ENCODE measurements at regions not wholly inside any gene's neighbourhood (a gene's known extent, or its start where the extent isn't known, plus 50 kb on each side); places are given as distances from the start of the nearest gene placed in this dataset.

DNA sequence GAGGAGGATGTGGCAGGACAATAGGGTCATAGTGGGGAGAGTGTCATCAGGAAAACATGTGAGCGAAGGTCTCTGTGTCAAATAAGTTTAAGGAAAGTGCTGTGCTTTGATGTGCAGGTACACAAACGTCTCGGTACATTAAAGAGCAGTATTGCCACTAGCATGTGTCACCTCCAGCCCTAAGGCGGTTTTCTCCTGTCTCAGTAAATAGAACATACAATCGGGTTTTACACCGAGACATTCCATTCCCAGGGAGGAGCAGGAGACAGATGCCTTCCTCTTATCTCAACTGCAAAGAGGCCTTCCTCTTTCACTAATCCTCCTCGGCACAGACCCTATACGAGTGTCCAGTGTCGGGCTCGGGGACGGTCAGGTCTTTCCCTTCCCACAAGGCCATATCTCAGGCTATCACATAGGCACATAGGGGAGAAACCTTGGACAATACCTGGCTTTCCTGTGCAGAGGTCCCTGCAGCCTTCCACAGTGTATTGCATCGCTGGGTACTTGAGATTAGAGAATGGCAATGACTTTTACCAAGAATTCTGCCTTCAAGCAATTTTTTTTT, 684.5 kb downstream of the PDHA2 start:
- no peak for DNase-seq (ENCODE audit: low read depth)

DNA sequence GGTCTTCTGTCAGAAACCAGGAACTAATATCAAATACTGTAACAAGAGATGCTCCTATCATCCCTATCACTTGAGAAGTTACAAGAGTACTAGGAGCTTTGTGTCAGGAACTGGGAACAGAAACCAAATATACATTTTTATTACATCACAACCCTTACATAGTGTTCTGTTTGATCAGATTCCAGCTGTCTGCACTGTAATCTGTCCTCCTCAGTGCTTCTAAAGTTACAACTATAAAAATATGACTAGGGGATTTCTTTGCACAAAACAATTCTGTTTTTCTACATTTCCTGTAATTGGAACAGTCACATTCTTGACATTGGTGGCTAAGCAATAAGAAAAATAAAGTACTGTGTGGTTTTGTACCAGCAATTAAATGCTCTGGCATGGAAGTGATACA, 686.0 kb downstream of the PDHA2 start:
- DNase-seq (ENCODE audit: low read depth), result peak; percentile 84

DNA sequence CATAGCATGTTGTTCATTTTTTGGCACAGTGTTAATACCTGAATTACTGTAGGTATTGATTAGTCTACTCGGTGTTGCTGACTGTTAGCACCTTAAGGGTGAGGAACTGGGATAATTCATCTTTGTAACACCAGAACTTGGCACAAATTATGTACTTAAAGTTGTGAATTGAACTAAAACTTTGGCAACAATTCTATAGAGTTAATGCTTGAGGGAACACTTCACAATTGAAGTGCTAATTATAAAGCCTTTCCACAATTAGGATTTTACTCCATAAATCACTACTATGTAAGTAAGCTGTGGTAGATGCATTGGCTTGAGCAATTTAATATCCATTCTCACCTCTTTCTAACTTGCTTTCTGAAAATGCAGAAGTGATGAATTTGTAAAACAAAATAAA, 686.7 kb downstream of the PDHA2 start:
- no peak for DNase-seq (ENCODE audit: low read depth)

DNA sequence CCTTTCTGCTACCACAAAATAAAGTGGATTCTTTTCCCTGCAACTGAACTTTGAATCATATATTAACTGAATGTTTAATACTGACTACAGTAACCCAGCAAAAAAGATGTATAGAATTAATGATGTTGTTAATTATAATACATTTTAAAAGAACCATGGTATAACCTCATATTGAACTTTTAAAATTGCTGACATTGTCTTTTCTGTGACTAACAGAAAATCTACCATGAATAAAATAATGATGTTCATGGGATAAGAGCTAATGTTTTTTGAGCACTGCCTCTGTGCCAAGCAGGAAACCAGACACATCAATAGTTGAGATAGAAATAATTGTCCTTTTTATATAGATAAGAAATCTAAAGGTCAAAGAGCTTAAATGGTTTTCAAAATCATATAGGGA, 691.9 kb downstream of the PDHA2 start:
- DNase-seq (ENCODE audit: low read depth), result no peak

DNA sequence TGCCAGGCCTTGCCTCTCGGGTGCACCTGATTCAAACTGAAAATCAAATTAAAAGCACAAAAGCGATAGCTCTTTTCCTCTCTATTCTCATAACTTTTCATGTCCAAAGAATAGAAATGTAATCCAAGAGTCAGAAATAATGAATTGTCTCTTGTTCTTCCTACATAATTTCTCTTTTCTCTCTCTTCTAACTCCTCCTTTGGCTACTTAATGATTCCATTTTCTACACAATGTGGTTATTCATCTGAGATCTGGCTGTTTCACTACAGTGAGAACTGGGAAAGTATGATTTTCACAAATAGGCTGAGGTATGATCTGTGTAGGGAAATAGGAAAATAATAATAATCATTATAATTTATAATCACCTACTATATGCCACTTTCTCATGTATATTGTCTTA, 703.5 kb downstream of the PDHA2 start:
- DNase-seq (ENCODE audit: low read depth), result no peak

DNA sequence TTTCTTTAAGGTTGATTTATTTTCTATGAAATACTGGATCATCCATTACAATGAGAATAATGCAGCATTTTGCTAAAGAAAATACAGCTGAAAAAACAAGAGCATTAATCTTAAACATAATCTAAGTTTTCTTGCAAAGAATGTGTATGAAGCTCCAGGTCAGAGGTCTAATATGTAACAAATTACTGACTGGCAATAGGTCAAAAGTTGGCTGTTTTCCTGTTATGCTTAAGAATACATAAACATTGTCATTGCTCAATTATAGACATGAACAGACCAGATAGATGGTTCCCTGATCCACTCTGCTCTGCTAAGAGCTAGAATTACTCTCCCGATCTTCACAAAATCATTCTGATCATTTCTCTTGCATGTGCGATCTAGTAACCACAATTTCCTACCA, 718.6 kb downstream of the PDHA2 start:
- DNase-seq (ENCODE audit: low read depth), result no peak

DNA sequence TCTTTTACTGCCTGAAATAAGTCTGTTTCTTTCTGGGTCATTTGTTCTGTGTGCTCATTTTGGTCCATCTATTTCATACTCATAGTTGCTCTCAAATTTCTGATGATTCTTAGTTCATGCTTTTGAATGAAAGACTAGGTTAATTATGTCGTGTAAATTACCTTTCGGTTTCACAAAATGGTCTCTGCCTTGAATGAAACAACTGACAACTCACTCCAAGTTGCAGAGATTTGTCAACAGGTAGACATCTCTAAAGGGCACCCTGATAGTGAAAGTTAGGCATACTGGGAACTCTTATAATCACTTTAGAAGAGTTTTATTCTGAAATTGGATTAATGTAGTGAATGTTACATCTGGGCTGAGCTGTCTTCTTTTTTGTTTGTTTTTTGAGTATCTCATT, 726.9 kb downstream of the PDHA2 start:
- no peak for DNase-seq (ENCODE audit: low read depth)

DNA sequence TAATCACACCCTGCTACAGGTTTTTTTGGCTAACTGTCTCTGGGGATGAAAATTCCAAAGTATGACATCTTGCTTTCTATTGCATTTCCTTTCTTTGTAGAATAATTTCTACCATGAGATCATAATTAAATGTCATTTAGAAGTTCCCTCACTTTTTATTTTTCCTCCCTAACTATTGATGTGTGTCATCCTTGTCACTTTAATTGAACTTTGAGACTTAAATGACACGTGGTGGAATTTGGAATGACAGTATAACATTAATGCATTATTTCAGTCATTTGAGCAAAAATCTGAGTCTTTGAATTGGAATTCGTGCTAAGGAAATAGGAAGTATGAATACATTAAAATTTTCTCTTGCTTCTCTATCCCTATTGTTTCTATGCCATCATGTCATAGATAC, 745.4 kb downstream of the PDHA2 start:
- DNase-seq (ENCODE audit: low read depth), result no peak

DNA sequence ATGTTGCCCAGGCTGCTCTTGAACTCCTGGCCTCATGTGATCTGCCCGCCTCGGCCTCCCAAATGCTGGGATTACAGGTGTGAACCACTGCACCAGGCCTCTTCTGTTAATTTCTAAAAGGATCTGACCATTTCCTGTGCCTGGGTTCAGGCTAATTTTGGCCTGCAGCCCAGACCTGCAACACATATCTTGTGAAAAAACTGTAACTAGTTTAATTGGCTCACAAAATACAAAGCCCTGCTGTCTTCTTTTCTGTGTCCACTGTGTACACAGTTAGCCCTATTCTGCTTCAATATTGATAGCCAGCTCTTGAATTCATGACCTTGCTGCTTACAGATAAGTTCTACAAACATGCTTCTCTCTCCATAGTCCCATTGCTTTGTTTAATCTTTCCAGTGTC, 753.5 kb downstream of the PDHA2 start:
- DNase-seq (ENCODE audit: low read depth), result no peak

DNA sequence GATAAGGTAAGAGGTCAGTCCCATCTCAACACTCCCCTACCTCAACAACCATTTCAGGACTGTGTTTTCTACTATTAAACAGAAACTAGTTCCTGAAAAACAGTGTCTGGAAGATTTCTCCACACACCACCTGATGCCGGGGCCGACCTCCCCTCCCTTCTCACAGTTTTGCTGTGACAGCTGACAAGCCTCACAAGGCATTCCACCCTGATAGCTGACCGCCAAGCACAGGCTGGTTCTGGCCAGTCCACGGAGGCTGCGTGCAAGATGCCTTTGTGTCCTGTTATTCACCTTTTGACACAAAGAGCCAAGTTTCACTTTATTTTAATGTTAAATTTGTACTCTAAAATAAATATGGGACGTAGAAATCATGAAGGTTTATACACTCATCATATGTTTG, 758.6 kb downstream of the PDHA2 start:
- peak; percentile 66 for DNase-seq (ENCODE audit: low read depth)

DNA sequence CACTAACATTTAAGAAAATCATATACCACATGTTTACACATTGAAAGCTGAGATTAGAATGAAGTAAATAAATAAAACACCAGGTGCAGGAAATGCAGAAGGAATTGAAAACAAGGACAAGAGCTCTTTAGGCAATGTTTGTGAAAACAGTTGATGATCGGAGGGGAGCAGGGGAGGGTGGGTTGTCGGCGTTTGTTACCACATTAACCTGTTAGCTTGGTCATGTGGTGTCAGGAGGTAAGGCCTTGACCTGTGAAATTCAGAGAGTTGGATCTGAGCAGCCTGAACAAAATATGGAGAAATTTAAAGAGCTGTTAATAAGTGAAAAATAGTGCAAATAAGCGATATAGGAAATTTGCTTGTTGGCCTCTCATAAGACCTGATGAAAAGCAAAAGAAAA, 759.9 kb downstream of the PDHA2 start:
- no peak for DNase-seq (ENCODE audit: low read depth)

DNA sequence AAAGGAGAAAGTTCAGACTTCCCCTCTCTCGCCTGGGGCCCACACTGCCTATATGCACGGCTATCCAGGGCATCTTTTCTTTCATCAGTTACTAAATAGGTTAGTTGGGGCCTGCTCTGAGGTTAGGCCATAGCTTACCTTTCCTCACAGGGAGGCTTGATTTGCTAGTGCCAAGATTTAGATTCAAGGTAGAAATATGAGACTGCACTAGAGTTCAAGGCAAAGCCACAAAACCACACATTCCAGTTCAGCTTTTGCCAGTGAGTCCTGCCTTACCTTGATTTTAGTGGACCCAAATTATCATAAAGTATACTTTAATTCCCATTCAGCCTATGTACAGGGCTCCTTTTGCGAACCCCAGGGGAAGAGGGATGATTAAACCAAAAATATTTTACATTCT, 762.8 kb downstream of the PDHA2 start:
- DNase-seq (ENCODE audit: low read depth), result no peak

DNA sequence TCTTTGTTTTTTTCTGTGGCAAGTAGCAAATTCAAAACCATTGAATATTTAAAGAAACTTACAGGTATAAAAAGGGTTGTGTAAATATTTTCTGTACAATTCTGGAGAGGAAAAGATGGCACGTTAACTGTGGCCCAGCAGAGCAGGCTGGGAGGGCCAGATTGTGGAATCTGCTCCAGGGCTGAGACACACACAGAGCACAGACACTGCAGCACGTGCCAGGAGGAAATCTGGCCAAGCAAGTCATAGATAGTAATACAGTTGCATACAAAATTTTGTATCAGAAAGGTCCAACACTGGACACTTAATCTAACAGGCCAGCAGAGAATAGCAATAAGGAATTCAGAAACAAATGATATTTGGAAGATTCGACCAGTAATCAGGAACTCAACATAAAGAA, 763.7 kb downstream of the PDHA2 start:
- DNase-seq (ENCODE audit: low read depth), result no peak

DNA sequence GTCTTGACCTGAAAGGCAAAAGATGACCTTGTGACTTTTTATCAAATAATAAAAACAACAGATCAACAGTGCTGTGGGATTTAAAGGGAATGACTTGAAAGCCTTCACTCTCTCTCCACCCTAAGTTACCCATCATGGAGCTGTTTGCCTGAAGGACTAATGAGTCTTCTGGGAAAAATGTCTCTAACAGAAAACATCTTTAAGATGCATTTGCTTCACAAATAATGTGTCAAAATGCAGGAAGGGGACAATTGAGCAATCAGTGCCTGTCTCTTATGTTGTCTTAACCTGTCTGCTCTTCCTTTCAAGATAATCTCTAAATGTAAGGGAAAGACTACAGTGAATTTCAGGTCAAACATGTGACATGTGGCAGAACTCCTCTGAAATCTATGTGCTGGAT, 766.6 kb downstream of the PDHA2 start:
- no peak for DNase-seq (ENCODE audit: low read depth)

DNA sequence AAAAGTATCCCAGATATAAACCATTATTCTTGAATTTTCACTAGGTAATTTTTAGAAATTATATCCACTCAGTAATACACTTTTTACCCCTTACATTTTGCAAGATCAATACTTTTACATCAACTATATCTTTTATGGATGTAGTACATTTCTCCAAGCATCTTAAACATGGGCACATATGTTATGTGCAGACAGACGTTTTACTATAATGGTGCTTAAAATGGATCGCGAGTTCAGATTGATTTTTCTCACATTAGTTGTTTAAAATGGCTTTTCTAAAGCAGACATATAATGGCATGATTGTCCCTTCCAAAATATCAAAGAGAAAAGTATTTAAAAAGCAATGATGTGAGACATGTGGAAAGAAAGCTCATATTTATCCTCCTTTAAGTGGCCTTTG, 786.1 kb downstream of the PDHA2 start:
- DNase-seq (ENCODE audit: low read depth), result no peak

DNA sequence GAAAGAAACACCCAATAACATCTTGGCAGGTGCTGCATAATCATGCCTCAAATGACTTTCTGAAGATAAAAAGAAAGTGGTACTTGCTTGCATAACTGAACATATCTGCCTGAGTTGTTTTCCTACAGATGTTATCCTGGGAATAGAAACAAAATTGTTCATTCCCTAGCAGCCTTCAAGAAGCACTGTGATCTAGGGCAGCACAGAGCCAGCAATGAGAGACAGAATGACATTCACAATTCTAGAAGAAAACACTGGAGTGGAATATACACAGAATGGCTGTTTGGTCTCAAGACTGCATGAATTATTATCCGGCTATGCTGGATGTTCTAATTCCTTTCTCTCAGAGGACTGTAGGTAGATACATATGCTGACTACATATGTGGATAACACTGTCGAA, 790.9 kb downstream of the PDHA2 start:
- DNase-seq (ENCODE audit: low read depth), result no peak

DNA sequence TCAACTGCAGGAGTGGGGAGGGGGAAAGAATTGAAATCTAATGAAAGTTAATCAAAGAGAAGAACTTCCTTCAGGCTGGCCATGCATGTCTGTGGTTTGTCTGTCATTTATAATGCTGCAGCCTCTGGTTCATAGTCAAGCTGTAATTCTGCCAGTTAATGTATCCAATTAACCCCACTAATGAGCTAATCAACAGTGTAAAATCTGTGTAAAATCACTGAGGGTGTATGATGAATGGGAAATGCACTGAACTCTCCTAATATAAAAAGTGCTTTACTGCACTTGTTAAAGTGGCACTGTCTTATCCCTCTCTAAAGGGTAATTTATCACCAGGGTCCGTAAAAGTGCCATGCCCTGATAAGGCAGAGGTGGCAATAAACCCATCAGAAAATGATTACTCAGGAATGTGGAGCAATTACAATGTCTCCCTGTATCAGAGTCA, 798.1 kb downstream of the PDHA2 start:
- DNase-seq (ENCODE audit: low read depth), result no peak

DNA sequence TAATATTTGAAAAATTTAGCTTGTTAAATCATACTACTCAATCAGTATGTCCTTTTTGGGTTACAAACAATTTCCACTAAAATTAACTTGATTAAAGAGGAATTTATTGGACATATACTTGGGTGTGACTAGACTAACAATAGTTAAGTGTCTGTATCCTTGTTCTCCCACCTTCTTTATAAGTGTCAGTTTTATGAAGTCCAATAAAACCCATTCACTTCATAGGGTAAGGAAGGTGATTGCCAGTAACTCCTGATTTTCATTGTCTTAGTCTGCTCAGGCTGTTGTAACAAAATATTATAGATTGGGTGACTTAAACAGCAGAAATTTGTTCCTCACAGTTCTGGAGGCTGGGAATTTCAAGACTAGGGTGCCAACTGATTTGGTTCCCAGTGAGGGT, 800.0 kb downstream of the PDHA2 start:
- no peak for DNase-seq (ENCODE audit: low read depth)

DNA sequence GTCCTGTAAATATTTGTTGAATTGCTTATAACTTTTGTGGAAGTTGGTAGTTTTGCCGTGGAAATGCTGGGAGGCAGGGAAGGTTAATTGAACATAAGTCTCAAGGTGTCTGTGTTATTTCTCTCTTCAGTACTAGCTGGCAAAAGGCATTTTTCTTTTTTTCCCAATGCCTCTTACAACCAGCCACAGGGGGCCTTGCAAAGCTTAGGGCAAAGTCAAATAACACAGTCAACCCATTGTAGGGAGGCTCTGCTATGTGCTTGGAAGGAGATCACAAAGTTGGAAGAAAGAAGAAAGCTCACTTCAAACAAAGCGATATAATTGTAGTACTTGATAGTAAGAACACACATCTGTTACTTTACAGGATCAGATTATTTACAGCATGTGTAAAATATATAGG, 802.6 kb downstream of the PDHA2 start:
- no peak for DNase-seq (ENCODE audit: low read depth)

DNA sequence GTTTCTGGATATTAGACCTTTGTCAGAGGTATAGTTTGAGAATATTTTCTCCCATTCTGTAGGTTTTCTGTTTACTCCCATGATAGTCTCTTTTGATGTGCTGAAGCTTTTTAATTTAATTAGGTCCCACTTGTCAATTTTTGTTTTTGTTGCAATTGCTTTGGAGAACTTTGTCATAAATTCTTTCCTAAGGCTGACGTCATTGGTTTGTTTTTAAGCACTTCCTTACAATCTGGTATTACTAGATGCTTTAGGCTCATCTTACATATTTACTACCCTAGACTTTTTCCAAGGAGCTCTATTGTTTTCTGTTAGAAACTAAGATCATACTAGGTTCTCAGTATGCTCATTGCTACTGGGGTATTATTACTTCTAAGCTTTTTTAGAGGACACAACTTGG, 806.3 kb downstream of the PDHA2 start:
- DNase-seq (ENCODE audit: low read depth), result no peak

DNA sequence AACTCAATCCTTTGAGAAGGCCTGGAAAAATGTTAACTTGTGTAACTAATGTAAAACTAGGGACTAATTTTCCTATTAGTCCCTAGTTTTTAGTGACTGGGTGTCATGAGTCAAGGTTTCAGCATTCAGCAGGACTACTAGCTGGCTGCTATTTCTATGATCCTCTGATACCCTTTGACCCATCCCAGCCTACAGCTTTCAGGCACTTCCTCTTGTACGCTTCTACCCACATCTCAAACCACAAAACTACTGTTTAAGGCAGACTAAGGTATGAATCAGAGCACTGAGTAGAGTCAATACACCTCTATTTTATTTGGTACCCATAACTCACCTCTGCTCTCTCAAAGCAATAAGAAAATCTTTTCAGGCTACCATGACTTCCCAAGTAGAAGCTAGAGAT, 809.6 kb downstream of the PDHA2 start:
- DNase-seq (ENCODE audit: low read depth), result peak; percentile 69

DNA sequence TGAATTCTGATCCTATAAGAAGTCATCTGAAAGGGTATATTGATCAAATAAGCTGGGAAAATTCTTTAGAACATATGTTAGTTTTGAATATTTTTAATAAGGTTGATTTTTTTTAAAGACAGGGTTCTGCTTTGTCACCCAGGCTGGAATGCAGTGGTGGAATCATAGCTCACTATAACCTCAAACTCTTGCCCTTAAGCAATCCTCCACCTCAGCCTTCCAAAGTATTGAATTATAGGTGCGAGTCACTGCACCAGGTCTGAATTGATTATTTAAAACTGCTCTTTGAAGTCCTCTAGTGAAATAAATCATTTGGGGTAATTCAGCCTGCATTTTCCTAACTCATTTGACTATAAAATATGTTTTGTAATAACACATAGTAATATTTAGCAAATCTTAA, 812.3 kb downstream of the PDHA2 start:
- peak; percentile 49 for DNase-seq (ENCODE audit: low read depth)

DNA sequence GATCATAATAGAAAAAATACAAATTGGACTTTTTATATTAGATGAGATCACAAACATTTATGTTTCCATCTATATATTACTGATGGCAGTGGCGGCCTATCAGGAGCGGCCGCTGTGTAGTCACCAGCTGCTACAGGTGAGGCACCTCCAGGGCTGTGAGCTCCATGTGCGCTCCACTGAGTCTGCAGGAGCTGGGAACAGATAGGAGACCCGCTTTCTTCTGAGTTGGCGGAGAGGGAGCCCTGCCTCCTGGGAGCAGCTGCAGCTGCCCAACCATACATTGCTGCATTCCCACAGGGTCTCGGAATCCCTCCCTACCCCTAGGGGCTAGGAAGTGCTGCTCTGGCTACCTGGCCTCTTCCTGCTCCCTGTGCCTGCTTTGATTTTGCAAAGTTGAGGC, 812.9 kb downstream of the PDHA2 start:
- DNase-seq (ENCODE audit: low read depth), result no peak

DNA sequence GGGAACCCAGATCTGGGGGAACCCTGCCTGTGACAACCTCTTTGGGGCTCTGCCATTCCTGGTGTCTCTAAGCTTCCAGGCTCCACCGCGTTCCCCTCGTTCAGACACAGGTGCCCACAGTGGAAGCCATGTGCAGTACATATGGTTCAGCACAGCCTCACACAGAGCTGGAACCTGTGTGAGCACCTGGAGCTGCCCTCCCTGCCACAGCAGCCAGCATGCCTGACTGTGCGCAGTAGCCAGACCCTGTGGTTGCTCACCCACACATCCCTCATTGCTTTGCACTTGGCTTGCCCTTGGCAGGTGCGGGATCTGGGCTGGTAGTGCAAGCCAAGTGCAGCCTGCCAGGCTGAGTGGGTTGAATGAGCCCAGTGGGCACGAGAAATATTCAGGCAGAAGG, 814.2 kb downstream of the PDHA2 start:
- DNase-seq (ENCODE audit: low read depth), result no peak

DNA sequence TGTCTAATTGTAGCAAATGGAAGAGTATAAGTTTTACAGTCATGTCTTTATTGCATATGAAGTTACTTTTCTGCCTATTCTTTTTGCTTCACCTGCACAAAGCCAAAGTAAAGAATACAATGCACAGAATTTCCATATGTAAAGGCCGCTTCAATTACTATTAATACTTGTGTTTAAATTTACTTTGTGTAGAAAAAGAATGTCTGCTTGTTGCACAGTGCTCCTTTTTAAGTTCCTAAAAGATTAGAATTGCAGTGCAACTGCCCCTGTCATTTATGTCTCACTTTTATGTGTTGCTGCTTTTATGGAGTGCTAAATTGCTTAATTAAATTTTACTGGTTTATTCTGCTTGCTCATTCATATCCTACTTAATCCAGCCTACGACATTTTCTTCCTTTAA, 830.5 kb downstream of the PDHA2 start:
- DNase-seq (ENCODE audit: low read depth), result no peak

Data from LHCN-M2 (cell line).